NCI-H460 (cell line): ENCODE measurements at regions not wholly inside any gene's neighbourhood (a gene's known extent, or its start where the extent isn't known, plus 50 kb on each side); places are given as distances from the start of the nearest gene placed in this dataset.

ENCODE experiments used
- small RNA-seq, 2 experiments: library from RNA; depleted of rRNA; stranded (forward); fragments of <200 nt; gene quantifications; one replicate each; pipeline ENCODE3, GENCODE V24; 2014

Small RNAs in the stretch of these regions (small RNA-seq; reads per million reads assigned to genes)
- 0 reads per million in 2 experiments for gene AC097499.1
- 0 reads per million in 2 experiments for gene RNU6-259P
